Body of pancreas (tissue), 4 donors: ENCODE measurements at regions not wholly inside any gene's neighbourhood (a gene's known extent, or its start where the extent isn't known, plus 50 kb on each side); places are given as distances from the start of the nearest gene placed in this dataset.

ENCODE experiments used
- CTCF ChIP-seq, 7 experiments: fragments of 450-650 bp in 4 of 7; fragments of 200-600 bp in 3 of 7; sonication (generic) in 3 of 7; IDR thresholded peaks; one replicate each; pipeline ENCODE4 v1.5.1; 2016 to 2019; ENCODE audit warnings: antibody characterized with exemption in 7 of 7
- POLR2A ChIP-seq, 3 donors: fragments of 450-650 bp; IDR thresholded peaks; one replicate each; pipeline ENCODE4 v1.6.1; 2016; ENCODE audit warnings: antibody characterized with exemption in 3 of 3, mild to moderate bottlenecking in 2 of 3

GRCh38 chr6:2583459-2583858 is 167.3 kb downstream of the MYLK4 start:
- TF ChIP-seq CTCF (IDR thresholded peaks at IDR 0.05) (no peak), POLR2A (IDR thresholded peaks at IDR 0.05) (no peak)
